DOHH2 (cell line): ENCODE measurements at regions not wholly inside any gene's neighbourhood (a gene's known extent, or its start where the extent isn't known, plus 50 kb on each side); places are given as distances from the start of the nearest gene placed in this dataset.

Experiments
- H3F3A ChIP-seq: fragments of 200-600 bp; sonication (generic), shearing (Covaris generic); 2 replicates; pipeline ENCODE4 v1.6.0; 2016; ENCODE audit warnings: antibody characterized with exemption, mild to moderate bottlenecking; ENCODE audit not compliant: control insufficient read depth, insufficient read depth
- H3K27ac ChIP-seq: fragments of 200-600 bp; sonication (generic); 2 replicates; pipeline ENCODE4 v1.5.1; 2014; ENCODE audit warnings: low read depth, mild to moderate bottlenecking, low read length, moderate library complexity
- H3K27me3 ChIP-seq: fragments of 200-600 bp; sonication (generic); 2 replicates; pipeline ENCODE4 v1.6.1; 2014; ENCODE audit warnings: mild to moderate bottlenecking, low read length, mixed read lengths; ENCODE audit not compliant: control insufficient read depth
- H3K36me3 ChIP-seq: fragments of 200-600 bp; sonication (generic); 2 replicates; pipeline ENCODE4 v1.6.1; 2014; ENCODE audit warnings: mild to moderate bottlenecking, low read length, moderate library complexity, mixed read lengths; ENCODE audit not compliant: control insufficient read depth
- H3K4me1 ChIP-seq: fragments of 200-600 bp; sonication (generic); 2 replicates; pipeline ENCODE4 v1.6.1; 2014; ENCODE audit warnings: mild to moderate bottlenecking, low read length, mixed read lengths; ENCODE audit not compliant: control insufficient read depth
- H3K4me2 ChIP-seq: fragments of 200-600 bp; sonication (generic); 2 replicates; pipeline ENCODE4 v1.6.0; 2014; ENCODE audit warnings: mild to moderate bottlenecking, low read length, moderate library complexity
- H3K4me3 ChIP-seq: fragments of 200-600 bp; sonication (generic); 2 replicates; pipeline ENCODE4 v1.5.1; 2014; ENCODE audit warnings: mild to moderate bottlenecking, low read length, mixed read lengths
- H3K79me2 ChIP-seq: fragments of 200-600 bp; sonication (generic); 2 replicates; pipeline ENCODE4 v1.6.1; 2014; ENCODE audit warnings: mild to moderate bottlenecking, low read length, mixed read lengths; ENCODE audit not compliant: control insufficient read depth
- H3K9me2 ChIP-seq: fragments of 200-600 bp; sonication (generic); replicated peaks from 2 replicates; pipeline ENCODE4 v1.6.1; 2014; ENCODE audit warnings: mild to moderate bottlenecking, low read length, mixed read lengths; ENCODE audit not compliant: control insufficient read depth
- H3K9me3 ChIP-seq: fragments of 200-600 bp; sonication (generic); 2 replicates; pipeline ENCODE4 v1.6.1; 2014; ENCODE audit warnings: antibody characterized with exemption, low read length, mixed read lengths; ENCODE audit not compliant: control insufficient read depth, insufficient read depth
- H4K20me1 ChIP-seq: fragments of 200-600 bp; sonication (generic); 2 replicates; pipeline ENCODE4 v1.6.0; 2014; ENCODE audit warnings: low read depth, mild to moderate bottlenecking, antibody characterized with exemption, low read length, moderate library complexity; ENCODE audit not compliant: control insufficient read depth, insufficient read depth
- EZH2phosphoT487 ChIP-seq: fragments of 200-600 bp; sonication (generic); IDR thresholded peaks from 2 replicates; pipeline ENCODE4 v1.6.1; 2017; ENCODE audit warnings: borderline replicate concordance, mild to moderate bottlenecking, antibody characterized with exemption, low read length, moderate library complexity, mixed read lengths
- TF ChIP-seq, protein P1 (sequence below): fragments of 200-600 bp; sonication (generic); IDR thresholded peaks from one replicate; pipeline ENCODE4 v1.5.1; 2014; ENCODE audit warnings: antibody characterized with exemption, mild to moderate bottlenecking, low read depth, low read length; ENCODE audit not compliant: poor library complexity, severe bottlenecking

DNA sequence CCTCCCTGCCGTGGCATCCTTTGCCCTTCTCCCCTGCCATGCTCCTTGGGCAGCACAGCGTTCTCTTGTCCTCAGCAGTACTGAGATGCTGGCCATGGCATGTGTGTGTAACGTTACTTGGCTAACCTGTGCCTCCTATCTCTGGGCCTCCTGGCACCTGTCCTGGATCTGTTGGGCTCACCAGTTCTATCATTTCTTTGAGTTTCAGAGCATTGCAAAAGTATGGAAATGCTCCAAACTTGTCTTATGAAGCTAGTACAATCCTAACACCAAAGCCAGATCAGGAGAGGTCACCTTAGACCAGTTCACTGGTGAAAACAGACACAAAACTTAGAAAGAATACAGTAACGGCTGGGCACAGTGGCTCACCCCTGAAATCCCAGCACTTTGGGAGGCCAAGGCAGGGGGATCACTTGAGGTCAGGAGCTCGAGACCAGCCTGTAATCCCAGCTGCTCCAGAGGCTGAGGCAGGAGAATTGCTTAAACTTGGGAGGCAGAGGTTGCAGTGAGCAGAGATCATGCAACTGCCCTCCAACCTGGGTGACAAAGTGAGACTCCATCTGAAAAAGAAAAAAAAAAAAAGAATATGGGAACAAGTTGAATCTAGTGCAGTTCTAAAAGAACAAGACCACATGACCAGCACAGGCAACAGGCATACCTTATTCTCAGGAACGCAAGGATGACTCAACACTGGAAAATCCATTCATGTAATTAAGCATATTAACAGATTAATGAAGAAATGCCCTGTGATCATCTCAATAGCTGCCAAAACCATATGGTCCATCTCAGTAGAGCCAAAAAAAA, 62.4 kb upstream of the TRPM1 start:
- TF ChIP-seq EZH2phosphoT487 = no peak
- TF ChIP-seq, protein P1, sequence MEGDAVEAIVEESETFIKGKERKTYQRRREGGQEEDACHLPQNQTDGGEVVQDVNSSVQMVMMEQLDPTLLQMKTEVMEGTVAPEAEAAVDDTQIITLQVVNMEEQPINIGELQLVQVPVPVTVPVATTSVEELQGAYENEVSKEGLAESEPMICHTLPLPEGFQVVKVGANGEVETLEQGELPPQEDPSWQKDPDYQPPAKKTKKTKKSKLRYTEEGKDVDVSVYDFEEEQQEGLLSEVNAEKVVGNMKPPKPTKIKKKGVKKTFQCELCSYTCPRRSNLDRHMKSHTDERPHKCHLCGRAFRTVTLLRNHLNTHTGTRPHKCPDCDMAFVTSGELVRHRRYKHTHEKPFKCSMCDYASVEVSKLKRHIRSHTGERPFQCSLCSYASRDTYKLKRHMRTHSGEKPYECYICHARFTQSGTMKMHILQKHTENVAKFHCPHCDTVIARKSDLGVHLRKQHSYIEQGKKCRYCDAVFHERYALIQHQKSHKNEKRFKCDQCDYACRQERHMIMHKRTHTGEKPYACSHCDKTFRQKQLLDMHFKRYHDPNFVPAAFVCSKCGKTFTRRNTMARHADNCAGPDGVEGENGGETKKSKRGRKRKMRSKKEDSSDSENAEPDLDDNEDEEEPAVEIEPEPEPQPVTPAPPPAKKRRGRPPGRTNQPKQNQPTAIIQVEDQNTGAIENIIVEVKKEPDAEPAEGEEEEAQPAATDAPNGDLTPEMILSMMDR = no peak
- H3K36me3 ChIP-seq = no peaks in the 10 kb centered on the region
- no peak overlapping the region for H3K4me2 ChIP-seq
- no peaks in the 10 kb centered on the region for H3K4me1 ChIP-seq
- no peaks in the 10 kb centered on the region for H4K20me1 ChIP-seq
- H3K9me2 ChIP-seq = no peaks in the 10 kb centered on the region
- H3F3A ChIP-seq = no peaks in the 10 kb centered on the region
- H3K4me3 ChIP-seq = no peak overlapping the region
- H3K27ac ChIP-seq = no peak overlapping the region
- H3K79me2 ChIP-seq = no peaks in the 10 kb centered on the region
- no peaks in the 10 kb centered on the region for H3K9me3 ChIP-seq
- H3K27me3 ChIP-seq = peaks cover 14% of the 10 kb centered on the region

DNA sequence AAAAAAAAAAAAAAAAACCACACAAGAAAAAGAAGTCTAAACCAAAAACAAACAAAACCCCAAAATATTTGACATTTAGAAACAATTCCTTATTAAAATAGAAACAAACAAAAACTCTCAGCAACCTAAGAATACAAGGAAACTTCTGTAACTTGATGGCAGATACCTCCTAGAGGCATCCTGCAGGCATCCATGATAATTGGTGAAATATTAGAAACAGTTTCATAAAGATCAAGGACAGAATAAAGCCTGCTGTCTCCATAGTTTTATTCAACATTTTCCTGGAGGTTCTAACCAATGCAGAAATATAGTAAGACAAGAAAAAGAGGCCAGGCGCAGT, 63.0 kb upstream of the TRPM1 start:
- Histone ChIP-seq H3K36me3 (no peaks in the 10 kb centered on the region), H3K4me3 (no peak overlapping the region), H3K4me2 (no peak overlapping the region), H3K27me3 (peaks cover 14% of the 10 kb centered on the region), H3K9me2 (no peaks in the 10 kb centered on the region), H3K4me1 (no peaks in the 10 kb centered on the region), H3K27ac (no peak overlapping the region), H4K20me1 (no peaks in the 10 kb centered on the region), H3K9me3 (no peaks in the 10 kb centered on the region), H3F3A (no peaks in the 10 kb centered on the region), H3K79me2 (no peaks in the 10 kb centered on the region)
- TF ChIP-seq, protein P1 = no peak
- no peak for TF ChIP-seq EZH2phosphoT487

DNA sequence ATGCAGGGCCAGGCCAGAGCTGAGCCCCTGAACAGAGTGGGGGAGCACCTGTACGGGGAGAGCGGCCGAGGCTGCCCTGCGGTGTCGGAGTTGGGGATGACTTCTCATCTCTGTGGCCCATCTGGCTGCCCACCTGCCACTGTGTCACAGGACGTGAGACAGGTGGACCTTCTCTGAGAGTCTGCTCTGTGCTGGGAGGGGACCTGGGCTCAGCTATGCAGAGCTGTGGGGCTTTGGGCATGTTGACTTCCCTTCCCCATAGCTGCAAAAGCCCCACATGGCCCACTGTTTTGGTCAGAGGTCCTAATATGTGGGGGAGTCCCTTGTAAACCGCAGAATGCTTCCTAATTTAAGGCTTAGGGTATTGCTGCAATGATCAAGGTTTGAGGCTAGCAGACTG, 68.0 kb upstream of the TRPM1 start:
- Histone ChIP-seq H3K4me3 (no peak overlapping the region), H3K27me3 (peaks cover 8% of the 10 kb centered on the region), H4K20me1 (no peaks in the 10 kb centered on the region), H3K36me3 (no peaks in the 10 kb centered on the region), H3K4me2 (no peak overlapping the region), H3K9me2 (no peaks in the 10 kb centered on the region), H3F3A (no peaks in the 10 kb centered on the region), H3K27ac (no peak overlapping the region), H3K4me1 (peaks cover 4% of the 10 kb centered on the region), H3K9me3 (no peaks in the 10 kb centered on the region), H3K79me2 (no peaks in the 10 kb centered on the region)
- TF ChIP-seq EZH2phosphoT487 = no peak
- TF ChIP-seq, protein P1 = no peak
